HG02970 (cell line): ENCODE measurements at regions not wholly inside any gene's neighbourhood (a gene's known extent, or its start where the extent isn't known, plus 50 kb on each side); places are given as distances from the start of the nearest gene placed in this dataset.

ENCODE experiments used
- ATAC-seq: cut with Tn5 transposase; IDR thresholded peaks from one replicate; pipeline ENCODE4 v1.9.1; 2021; ENCODE audit warnings: mild to moderate bottlenecking, moderate library complexity, moderate number of reproducible peaks; ENCODE audit not compliant: unreplicated experiment, low FRiP score

- ATAC-seq, result no peak
Measured at GRCh38 chr18:34631093-34631966, 78.8 kb upstream of the DTNA start.

- ATAC-seq, result no peak
Measured at GRCh38 chr18:34632321-34632720, 77.8 kb upstream of the DTNA start.

- no peak for ATAC-seq
Measured at GRCh38 chr18:34633368-34633767, 76.7 kb upstream of the DTNA start.

- ATAC-seq, result no peak
Measured at GRCh38 chr18:34637094-34637801, 72.8 kb upstream of the DTNA start.

- ATAC-seq, result no peak
Measured at GRCh38 chr18:34639687-34640086, 70.4 kb upstream of the DTNA start.

GRCh38 chr18:34640276-34640675 lies 69.8 kb upstream of the DTNA start:
- no peak for ATAC-seq

- no peak for ATAC-seq
Measured at GRCh38 chr18:34643989-34644388, 66.1 kb upstream of the DTNA start.

GRCh38 chr18:34647251-34647650 lies 62.8 kb upstream of the DTNA start:
- ATAC-seq, result no peak

- no peak for ATAC-seq
Measured at GRCh38 chr18:34648269-34648985, 61.7 kb upstream of the DTNA start.

- no peak for ATAC-seq
Measured at GRCh38 chr18:34649080-34649479, 61.0 kb upstream of the DTNA start.

- no peak for ATAC-seq
Measured at GRCh38 chr18:34650121-34650545, 60.0 kb upstream of the DTNA start.

GRCh38 chr18:34651586-34652369 lies 58.3 kb upstream of the DTNA start:
- no peak for ATAC-seq

GRCh38 chr18:34655131-34655530 lies 55.0 kb upstream of the DTNA start:
- ATAC-seq, result no peak

GRCh38 chr18:34657860-34658500 lies 52.1 kb upstream of the DTNA start:
- no peak for ATAC-seq

- no peak for ATAC-seq
Measured at GRCh38 chr18:34659579-34660517, 50.2 kb upstream of the DTNA start.
